ENCODE measurements at regions not wholly inside any gene's neighbourhood (a gene's known extent, or its start where the extent isn't known, plus 50 kb on each side); places are given as distances from the start of the nearest gene placed in this dataset.

DNA sequence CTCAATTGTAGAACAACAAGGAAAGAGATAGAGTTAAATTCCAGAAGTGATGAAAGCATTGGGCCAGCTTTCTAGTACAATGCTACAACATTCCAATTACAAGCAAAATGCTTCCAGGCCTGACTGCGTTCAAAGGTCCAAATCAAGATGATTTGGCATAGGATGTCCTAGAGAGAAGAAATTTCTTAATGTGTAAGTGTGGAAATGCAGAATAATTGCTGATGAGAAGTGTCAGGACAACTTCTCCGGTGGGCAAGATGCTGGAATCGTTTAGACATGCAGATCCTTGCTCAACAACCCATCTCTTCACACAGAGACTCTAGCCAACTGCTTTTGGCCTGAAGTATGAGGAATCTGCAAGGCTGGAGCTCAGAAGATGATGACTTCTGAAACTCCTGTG is 71.1 kb upstream of the PDZRN3 start:
- Histone ChIP-seq H3K27ac (ENCODE audit: low read depth, low read length) (peak overlapping the region; percentile 23), H3K9ac (ENCODE audit: low read depth in 1 of 3, low read length in 3 of 3) (no peak overlapping the region), H3K4me3 (ENCODE audit: low read length in 3 of 3) (no peak overlapping the region), H3K4me1 (ENCODE audit: control insufficient read depth in 3 of 3, insufficient read depth in 3 of 3, low read length in 3 of 3) (peaks cover 2 to 9% (median 6%) of the 10 kb centered on the region in 3 donors), H3K27me3 (ENCODE audit: control insufficient read depth in 3 of 3, insufficient read depth in 3 of 3, low read length in 3 of 3) (no peaks in the 10 kb centered on the region), H3K9me3 (ENCODE audit: control insufficient read depth in 3 of 3, low read length in 3 of 3) (peaks cover 0 to 3% (median 0%) of the 10 kb centered on the region in 3 donors), H3K36me3 (ENCODE audit: control insufficient read depth in 3 of 3, insufficient read depth in 3 of 3, low read length in 3 of 3) (no peaks in the 10 kb centered on the region)

DNA sequence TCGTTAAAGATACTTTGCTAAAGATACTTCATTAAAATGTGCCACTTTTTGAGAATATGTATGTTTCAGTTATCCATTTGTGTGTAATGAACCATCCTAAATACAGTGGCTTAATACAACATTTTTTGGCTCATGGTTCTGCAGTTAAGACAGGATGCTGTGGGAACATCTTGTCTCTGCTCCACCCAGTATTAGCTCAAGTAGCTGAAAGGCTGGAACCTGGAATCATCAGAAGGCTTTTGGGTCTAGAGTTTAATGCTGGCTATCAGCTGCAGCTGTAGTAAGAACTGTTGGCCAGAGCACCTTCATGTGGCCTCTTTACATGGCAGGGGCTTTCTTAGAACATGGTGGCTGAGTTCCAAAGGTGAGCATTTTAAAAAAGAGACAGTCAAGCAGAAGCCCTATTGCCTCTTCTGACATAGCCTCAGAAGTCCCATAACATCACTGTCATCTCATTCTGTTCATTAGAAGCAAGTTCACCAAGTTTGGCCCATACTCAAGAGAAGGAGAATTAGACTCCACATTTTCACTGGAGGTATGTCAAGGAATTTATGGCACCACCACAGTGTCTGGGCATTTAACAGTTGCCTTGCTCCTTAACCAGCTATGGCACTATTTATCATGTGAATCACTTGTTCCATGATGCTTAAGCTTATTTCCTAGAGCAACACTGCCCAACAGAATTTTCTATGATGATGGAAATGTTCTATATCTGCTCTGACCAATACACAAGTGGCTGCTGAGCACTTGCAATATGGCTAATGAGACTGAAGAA is 70.4 kb upstream of the PDZRN3 start:
- no peak overlapping the region for H3K4me3 ChIP-seq (ENCODE audit: low read length in 3 of 3)
- H3K4me1 ChIP-seq (ENCODE audit: control insufficient read depth in 3 of 3, insufficient read depth in 3 of 3, low read length in 3 of 3) = peaks cover 2 to 9% (median 6%) of the 10 kb centered on the region in 3 donors
- no peaks in the 10 kb centered on the region for H3K36me3 ChIP-seq (ENCODE audit: control insufficient read depth in 3 of 3, insufficient read depth in 3 of 3, low read length in 3 of 3)
- H3K9me3 ChIP-seq (ENCODE audit: control insufficient read depth in 3 of 3, low read length in 3 of 3) = peaks cover 0 to 3% (median 0%) of the 10 kb centered on the region in 3 donors
- no peak overlapping the region for H3K9ac ChIP-seq (ENCODE audit: low read depth in 1 of 3, low read length in 3 of 3)
- H3K27ac ChIP-seq (ENCODE audit: low read depth, low read length) = peak overlapping the region; percentile 23
- H3K27me3 ChIP-seq (ENCODE audit: control insufficient read depth in 3 of 3, insufficient read depth in 3 of 3, low read length in 3 of 3) = no peaks in the 10 kb centered on the region

DNA sequence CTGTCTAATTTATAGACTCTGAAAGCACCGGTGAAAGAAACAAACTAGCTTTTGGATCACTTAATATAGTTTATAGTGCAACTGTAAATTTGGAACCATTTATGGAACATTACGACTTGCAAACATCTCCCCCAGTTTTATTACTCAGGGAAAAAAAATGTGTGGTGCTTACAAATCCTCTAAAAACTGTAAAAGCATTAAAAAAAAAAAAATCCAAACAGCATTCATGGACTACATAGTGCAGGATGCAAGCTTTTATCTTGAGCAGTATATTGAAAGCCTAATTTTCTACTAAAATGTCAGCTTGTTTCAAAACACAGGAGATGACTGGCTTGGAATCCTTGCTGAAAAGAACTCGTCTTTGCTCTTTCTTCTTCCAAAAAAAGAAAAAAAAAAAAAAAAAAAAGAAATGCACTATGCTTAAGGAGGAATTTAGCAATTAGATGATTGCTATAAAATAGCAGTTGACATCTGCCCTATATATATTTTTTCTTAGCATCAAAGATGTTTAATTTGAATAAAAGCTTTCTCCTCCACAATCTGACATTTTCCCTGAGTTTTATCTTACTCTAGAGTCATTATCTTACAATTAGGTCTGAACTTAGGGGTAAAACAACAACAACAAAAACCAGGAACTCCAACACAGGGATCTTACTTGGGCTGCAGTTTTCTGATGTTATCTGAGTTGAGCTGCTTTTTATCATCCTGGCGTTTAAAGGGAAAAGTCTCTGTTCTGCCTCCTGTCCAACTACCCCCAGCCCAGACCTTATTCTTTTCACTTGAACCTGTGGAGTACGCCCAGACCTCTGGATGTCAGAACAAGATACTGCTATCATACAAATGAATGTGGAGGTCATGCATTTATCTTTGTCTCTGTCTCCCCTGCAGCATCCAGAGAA is 62.6 kb upstream of the PDZRN3 start:
- Histone ChIP-seq H3K9me3 (ENCODE audit: control insufficient read depth in 3 of 3, low read length in 3 of 3) (no peaks in the 10 kb centered on the region), H3K27me3 (ENCODE audit: control insufficient read depth in 3 of 3, insufficient read depth in 3 of 3, low read length in 3 of 3) (no peaks in the 10 kb centered on the region), H3K4me1 (ENCODE audit: control insufficient read depth in 3 of 3, insufficient read depth in 3 of 3, low read length in 3 of 3) (no peaks in the 10 kb centered on the region), H3K27ac (ENCODE audit: low read depth, low read length) (no peak overlapping the region), H3K4me3 (ENCODE audit: low read length in 3 of 3) (no peak overlapping the region), H3K9ac (ENCODE audit: low read depth in 1 of 3, low read length in 3 of 3) (no peak overlapping the region), H3K36me3 (ENCODE audit: control insufficient read depth in 3 of 3, insufficient read depth in 3 of 3, low read length in 3 of 3) (no peaks in the 10 kb centered on the region)

GRCh38 chr3:73685061-73685460 is 60.3 kb upstream of the PDZRN3 start:
- Histone ChIP-seq H3K4me1 (ENCODE audit: control insufficient read depth in 3 of 3, insufficient read depth in 3 of 3, low read length in 3 of 3) (no peaks in the 10 kb centered on the region), H3K27ac (ENCODE audit: low read depth, low read length) (no peak overlapping the region), H3K27me3 (ENCODE audit: control insufficient read depth in 3 of 3, insufficient read depth in 3 of 3, low read length in 3 of 3) (no peaks in the 10 kb centered on the region), H3K9ac (ENCODE audit: low read depth in 1 of 3, low read length in 3 of 3) (no peak overlapping the region), H3K4me3 (ENCODE audit: low read length in 3 of 3) (no peak overlapping the region), H3K36me3 (ENCODE audit: control insufficient read depth in 3 of 3, insufficient read depth in 3 of 3, low read length in 3 of 3) (no peaks in the 10 kb centered on the region), H3K9me3 (ENCODE audit: control insufficient read depth in 3 of 3, low read length in 3 of 3) (no peaks in the 10 kb centered on the region)

DNA sequence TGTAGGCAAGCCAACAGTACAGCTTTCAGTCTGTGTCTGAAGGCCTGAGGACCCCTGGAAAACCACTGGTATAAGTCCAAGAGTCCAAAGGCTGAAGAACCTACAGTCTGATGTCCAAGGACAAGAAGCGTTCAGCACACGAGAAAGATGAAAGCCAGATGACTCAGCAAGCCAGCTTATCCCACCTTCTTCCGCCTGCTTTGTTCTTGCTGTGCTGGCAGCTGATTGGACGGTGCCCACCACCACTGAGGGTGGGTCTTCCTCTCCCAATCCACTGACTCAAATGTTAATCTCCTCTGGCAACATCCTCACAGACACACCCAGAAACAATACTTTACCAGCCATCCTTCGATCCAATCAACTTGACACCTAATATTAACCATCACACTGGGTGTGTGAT is 59.0 kb upstream of the PDZRN3 start:
- Histone ChIP-seq H3K27me3 (ENCODE audit: control insufficient read depth in 3 of 3, insufficient read depth in 3 of 3, low read length in 3 of 3) (no peaks in the 10 kb centered on the region), H3K27ac (ENCODE audit: low read depth, low read length) (no peak overlapping the region), H3K4me3 (ENCODE audit: low read length in 3 of 3) (no peak overlapping the region), H3K4me1 (ENCODE audit: control insufficient read depth in 3 of 3, insufficient read depth in 3 of 3, low read length in 3 of 3) (no peaks in the 10 kb centered on the region), H3K36me3 (ENCODE audit: control insufficient read depth in 3 of 3, insufficient read depth in 3 of 3, low read length in 3 of 3) (no peaks in the 10 kb centered on the region), H3K9ac (ENCODE audit: low read depth in 1 of 3, low read length in 3 of 3) (no peak overlapping the region), H3K9me3 (ENCODE audit: control insufficient read depth in 3 of 3, low read length in 3 of 3) (no peaks in the 10 kb centered on the region)

DNA sequence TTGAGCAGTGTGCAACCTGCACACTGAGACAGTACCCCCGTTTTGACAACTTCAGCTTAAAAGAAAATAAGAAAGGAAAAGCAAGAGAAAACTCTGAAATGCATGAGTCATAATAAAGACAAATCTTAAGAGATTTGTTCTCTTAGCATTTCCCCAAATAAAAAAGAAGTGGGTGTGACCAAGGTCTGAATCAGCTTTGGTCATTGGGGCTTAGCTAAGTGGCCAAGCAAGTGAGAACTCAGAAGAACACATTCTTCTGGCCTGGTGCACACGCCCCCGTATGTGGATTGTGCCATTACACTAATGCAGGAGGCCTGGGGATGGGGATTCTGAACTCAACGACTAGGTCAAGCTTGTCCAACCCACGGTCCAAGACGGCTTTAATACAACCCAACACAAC is 56.9 kb upstream of the PDZRN3 start:
- H3K4me1 ChIP-seq (ENCODE audit: control insufficient read depth in 3 of 3, insufficient read depth in 3 of 3, low read length in 3 of 3) = no peaks in the 10 kb centered on the region
- H3K36me3 ChIP-seq (ENCODE audit: control insufficient read depth in 3 of 3, insufficient read depth in 3 of 3, low read length in 3 of 3) = no peaks in the 10 kb centered on the region
- no peak overlapping the region for H3K4me3 ChIP-seq (ENCODE audit: low read length in 3 of 3)
- no peaks in the 10 kb centered on the region for H3K27me3 ChIP-seq (ENCODE audit: control insufficient read depth in 3 of 3, insufficient read depth in 3 of 3, low read length in 3 of 3)
- H3K27ac ChIP-seq (ENCODE audit: low read depth, low read length) = no peak overlapping the region
- H3K9ac ChIP-seq (ENCODE audit: low read depth in 1 of 3, low read length in 3 of 3) = no peak overlapping the region
- H3K9me3 ChIP-seq (ENCODE audit: control insufficient read depth in 3 of 3, low read length in 3 of 3) = no peaks in the 10 kb centered on the region

DNA sequence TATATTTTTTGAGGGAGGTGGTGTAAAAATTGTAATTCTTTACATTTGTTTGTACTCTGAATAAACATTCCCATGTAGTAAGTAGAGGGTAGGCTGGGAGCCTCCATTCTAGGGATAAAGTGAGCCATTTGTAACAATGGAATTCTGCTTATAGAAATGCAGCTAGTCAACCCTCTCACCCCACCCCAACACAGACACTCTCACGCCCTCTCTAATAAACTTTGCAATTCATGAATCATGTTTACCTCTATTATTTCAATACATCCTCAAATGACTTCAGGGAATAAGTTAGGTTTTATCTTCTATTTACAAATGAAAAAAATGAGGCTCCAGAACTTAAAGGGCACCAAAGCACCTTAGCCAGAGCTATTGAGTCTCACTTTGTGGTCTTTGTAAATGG is 56.5 kb upstream of the PDZRN3 start:
- no peak overlapping the region for H3K4me3 ChIP-seq (ENCODE audit: low read length in 3 of 3)

GRCh38 chr3:73680391-73681095 is 55.8 kb upstream of the PDZRN3 start:
- H3K9me3 ChIP-seq (ENCODE audit: control insufficient read depth in 3 of 3, low read length in 3 of 3) = no peaks in the 10 kb centered on the region
- H3K36me3 ChIP-seq (ENCODE audit: control insufficient read depth in 3 of 3, insufficient read depth in 3 of 3, low read length in 3 of 3) = no peaks in the 10 kb centered on the region
- H3K27ac ChIP-seq (ENCODE audit: low read depth, low read length) = no peak overlapping the region
- H3K27me3 ChIP-seq (ENCODE audit: control insufficient read depth in 3 of 3, insufficient read depth in 3 of 3, low read length in 3 of 3) = no peaks in the 10 kb centered on the region
- no peaks in the 10 kb centered on the region for H3K4me1 ChIP-seq (ENCODE audit: control insufficient read depth in 3 of 3, insufficient read depth in 3 of 3, low read length in 3 of 3)
- no peak overlapping the region for H3K9ac ChIP-seq (ENCODE audit: low read depth in 1 of 3, low read length in 3 of 3)
- H3K4me3 ChIP-seq (ENCODE audit: low read length in 3 of 3) = no peak overlapping the region

More for the DNA sequence above, 56.5 kb upstream of the PDZRN3 start:
- Histone ChIP-seq H3K4me1 (ENCODE audit: control insufficient read depth in 3 of 3, insufficient read depth in 3 of 3, low read length in 3 of 3) (no peaks in the 10 kb centered on the region), H3K9ac (ENCODE audit: low read depth in 1 of 3, low read length in 3 of 3) (no peak overlapping the region), H3K36me3 (ENCODE audit: control insufficient read depth in 3 of 3, insufficient read depth in 3 of 3, low read length in 3 of 3) (no peaks in the 10 kb centered on the region), H3K27ac (ENCODE audit: low read depth, low read length) (no peak overlapping the region), H3K9me3 (ENCODE audit: control insufficient read depth in 3 of 3, low read length in 3 of 3) (no peaks in the 10 kb centered on the region), H3K27me3 (ENCODE audit: control insufficient read depth in 3 of 3, insufficient read depth in 3 of 3, low read length in 3 of 3) (no peaks in the 10 kb centered on the region)

- Histone ChIP-seq H3K27ac (ENCODE audit: low read depth, low read length) (no peak overlapping the region), H3K9me3 (ENCODE audit: control insufficient read depth in 3 of 3, low read length in 3 of 3) (no peaks in the 10 kb centered on the region), H3K36me3 (ENCODE audit: control insufficient read depth in 3 of 3, insufficient read depth in 3 of 3, low read length in 3 of 3) (no peaks in the 10 kb centered on the region), H3K4me3 (ENCODE audit: low read length in 3 of 3) (no peak overlapping the region), H3K4me1 (ENCODE audit: control insufficient read depth in 3 of 3, insufficient read depth in 3 of 3, low read length in 3 of 3) (no peaks in the 10 kb centered on the region), H3K27me3 (ENCODE audit: control insufficient read depth in 3 of 3, insufficient read depth in 3 of 3, low read length in 3 of 3) (no peaks in the 10 kb centered on the region), H3K9ac (ENCODE audit: low read depth in 1 of 3, low read length in 3 of 3) (no peak overlapping the region)
Observed at GRCh38 chr3:73677336-73678024, 52.7 kb upstream of the PDZRN3 start.

All from skeletal muscle tissue (tissue), 3 donors.